Right lobe of liver (tissue), 6 donors: ENCODE measurements at regions not wholly inside any gene's neighbourhood (a gene's known extent, or its start where the extent isn't known, plus 50 kb on each side); places are given as distances from the start of the nearest gene placed in this dataset.

Experiments used
- ATAC-seq, 4 donors: fragments of 200-7000 bp; cut with Tn5 transposase; one replicate each; pipeline ENCODE4 v1.9.1; 2020; ENCODE audit warnings: mild to moderate bottlenecking in 4 of 4, moderate library complexity in 4 of 4
- DNase-seq, 3 donors: peaks; one replicate each; pipeline ENCODE4 v3.0.0-alpha.2; 2020
- H3K27ac ChIP-seq, 3 donors: fragments of 200-600 bp; one replicate each; pipeline ENCODE4 v1.8.0; 2022
- H3K27me3 ChIP-seq, 2 donors: fragments of 200-600 bp; one replicate each; pipeline ENCODE4 v1.8.0; 2022
- H3K36me3 ChIP-seq, 4 donors: fragments of 200-600 bp; sonication (generic) in 1 of 4; one replicate each; pipeline versions ENCODE4 v1.5.1 to v1.8.0; 2017 to 2022; ENCODE audit warnings: control low read depth in 1 of 4
- H3K4me1 ChIP-seq, 4 donors: fragments of 200-600 bp; sonication (generic) in 1 of 4; one replicate each; pipeline versions ENCODE4 v1.5.1 to v1.8.0; 2017 to 2022; ENCODE audit warnings: control low read depth in 1 of 4
- H3K4me3 ChIP-seq, 3 donors: fragments of 200-600 bp; one replicate each; pipeline ENCODE4 v1.8.0; 2022
- H3K9me3 ChIP-seq, 4 donors: fragments of 200-600 bp; sonication (generic) in 1 of 4; one replicate each; pipeline versions ENCODE4 v1.5.1 to v1.8.0; 2017 to 2022; ENCODE audit warnings: control low read depth in 1 of 4
- POLR2A ChIP-seq: fragments of 450-650 bp; IDR thresholded peaks from one replicate; pipeline ENCODE4 v1.6.1; 2017; ENCODE audit warnings: antibody characterized with exemption, mild to moderate bottlenecking
- WGBS: methylation state at CpG from one replicate; pipeline ENCODE4 v1.1.6; 2018; ENCODE audit warnings: low coverage, low lambda C conversion rate; ENCODE audit not compliant: insufficient coverage; ENCODE audit errors: missing lambda C conversion rate; 5-methylcytosine and 5-hydroxymethylcytosine counted together
- intact Hi-C, 2 donors: fragments of 100-400 bp; cut with DNase I; formaldehyde crosslinking; loops; one replicate each; pipeline versions ENCODE4 v1.11.2 to v1.14.1; 2022
- TF ChIP-seq, protein P1 (sequence below), 4 donors: fragments of 200-600 bp in 3 of 4; fragments of 450-650 bp in 1 of 4; IDR thresholded peaks; one replicate each; pipeline versions ENCODE4 v1.5.1 to v1.8.0; 2016 to 2022; ENCODE audit warnings: antibody characterized with exemption in 4 of 4, mild to moderate bottlenecking in 2 of 4
- donor health status: DM: no; HTN: yes; CAD: no.
- donor health status: DM: no; HTN: no; CAD: no.
- donor health status: DM: no; HTN: no; CAD: no.
- donor health status: DM: no; HTN: yes; CAD: no.
- donor health status: DM: no; HTN: yes; CAD: no.

DNA sequence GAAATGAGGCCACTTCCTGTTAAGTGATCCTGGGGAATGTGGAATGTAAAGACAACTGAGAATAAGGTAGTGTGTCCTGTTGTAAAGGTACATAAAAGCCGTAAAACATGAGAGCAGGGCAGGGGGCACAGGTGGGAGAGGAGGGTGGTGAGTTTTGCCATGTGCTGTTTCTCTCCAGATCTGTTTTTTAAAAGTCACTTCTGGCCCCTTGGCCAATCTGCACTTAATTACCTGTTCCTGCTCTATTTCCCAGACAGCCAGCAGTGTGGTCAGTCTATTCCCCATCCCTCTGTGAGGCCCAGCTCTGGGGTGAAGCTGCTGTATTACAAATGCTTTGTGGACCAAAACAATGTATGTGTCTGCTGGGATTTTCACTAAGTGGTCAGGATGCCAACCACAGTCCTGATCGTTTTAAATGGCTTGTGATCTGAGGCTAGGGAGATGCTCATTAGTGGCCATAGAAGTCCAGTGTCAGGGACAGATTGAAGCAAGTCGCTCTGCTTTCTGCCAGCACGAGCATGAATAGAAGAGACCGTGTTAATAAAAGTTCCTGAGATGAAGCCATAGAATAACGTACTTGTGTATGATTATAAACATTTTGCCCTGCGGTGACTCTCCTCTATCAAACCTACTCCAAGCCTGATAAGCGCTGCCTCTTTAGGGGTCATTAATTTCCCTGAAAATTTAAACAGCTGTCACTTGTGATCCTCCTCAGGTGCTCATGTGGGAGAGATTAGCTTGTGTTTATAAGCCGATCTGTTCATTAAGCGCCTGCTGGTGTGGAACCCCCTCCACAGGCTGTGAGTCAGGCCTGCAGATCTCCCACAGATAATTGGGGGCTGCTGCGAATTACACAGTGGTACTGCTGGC lies 111.8 kb upstream of the CENPW start:
- 78% methylated on average over 10 of the region's 11 CpGs for WGBS
- ATAC-seq: no peak
- Histone ChIP-seq H3K4me3 (no peak overlapping the region), H3K27ac (no peak overlapping the region), H3K9me3 (no peaks in the 10 kb centered on the region), H3K4me1 (no peaks in the 10 kb centered on the region), H3K36me3 (no peaks in the 10 kb centered on the region), H3K27me3 (no peaks in the 10 kb centered on the region)
- intact Hi-C loops: no loop called here
- TF ChIP-seq POLR2A: no peak
- TF ChIP-seq, protein P1, sequence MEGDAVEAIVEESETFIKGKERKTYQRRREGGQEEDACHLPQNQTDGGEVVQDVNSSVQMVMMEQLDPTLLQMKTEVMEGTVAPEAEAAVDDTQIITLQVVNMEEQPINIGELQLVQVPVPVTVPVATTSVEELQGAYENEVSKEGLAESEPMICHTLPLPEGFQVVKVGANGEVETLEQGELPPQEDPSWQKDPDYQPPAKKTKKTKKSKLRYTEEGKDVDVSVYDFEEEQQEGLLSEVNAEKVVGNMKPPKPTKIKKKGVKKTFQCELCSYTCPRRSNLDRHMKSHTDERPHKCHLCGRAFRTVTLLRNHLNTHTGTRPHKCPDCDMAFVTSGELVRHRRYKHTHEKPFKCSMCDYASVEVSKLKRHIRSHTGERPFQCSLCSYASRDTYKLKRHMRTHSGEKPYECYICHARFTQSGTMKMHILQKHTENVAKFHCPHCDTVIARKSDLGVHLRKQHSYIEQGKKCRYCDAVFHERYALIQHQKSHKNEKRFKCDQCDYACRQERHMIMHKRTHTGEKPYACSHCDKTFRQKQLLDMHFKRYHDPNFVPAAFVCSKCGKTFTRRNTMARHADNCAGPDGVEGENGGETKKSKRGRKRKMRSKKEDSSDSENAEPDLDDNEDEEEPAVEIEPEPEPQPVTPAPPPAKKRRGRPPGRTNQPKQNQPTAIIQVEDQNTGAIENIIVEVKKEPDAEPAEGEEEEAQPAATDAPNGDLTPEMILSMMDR (IDR thresholded peaks at IDR 0.05): no peak
- DNase-seq: no peak

DNA sequence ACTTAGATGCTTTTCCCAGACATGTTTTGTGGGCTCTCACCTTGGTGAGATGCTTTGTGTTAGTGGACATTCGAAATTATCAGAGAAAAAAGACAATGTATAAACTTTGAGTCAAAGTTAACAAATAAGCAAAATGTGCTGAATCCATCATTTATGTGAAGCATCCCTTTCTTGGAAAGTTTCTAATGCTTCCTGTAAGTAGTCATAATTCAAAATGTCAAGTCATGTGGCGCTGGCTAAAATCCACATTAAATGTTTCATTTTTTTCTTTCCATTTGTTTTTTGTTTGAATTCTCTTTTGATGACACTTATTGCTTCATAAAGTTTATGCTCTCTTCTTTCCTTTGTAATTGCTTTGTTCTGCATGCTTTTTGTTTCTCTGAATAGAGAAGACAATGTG lies 107.2 kb upstream of the CENPW start:
- no peak overlapping the region for H3K4me3 ChIP-seq
- H3K27me3 ChIP-seq: no peaks in the 10 kb centered on the region
- no peak overlapping the region for H3K27ac ChIP-seq
- H3K36me3 ChIP-seq: no peaks in the 10 kb centered on the region
- no peak for TF ChIP-seq POLR2A
- TF ChIP-seq, protein P1 (IDR thresholded peaks at IDR 0.05): no peak
- DNase-seq (no peak), ATAC-seq (no peak)
- H3K4me1 ChIP-seq: no peaks in the 10 kb centered on the region
- intact Hi-C loops: no loop called here
- no peaks in the 10 kb centered on the region for H3K9me3 ChIP-seq
- 53% methylated on average over 2 of the region's 2 CpGs for WGBS

DNA sequence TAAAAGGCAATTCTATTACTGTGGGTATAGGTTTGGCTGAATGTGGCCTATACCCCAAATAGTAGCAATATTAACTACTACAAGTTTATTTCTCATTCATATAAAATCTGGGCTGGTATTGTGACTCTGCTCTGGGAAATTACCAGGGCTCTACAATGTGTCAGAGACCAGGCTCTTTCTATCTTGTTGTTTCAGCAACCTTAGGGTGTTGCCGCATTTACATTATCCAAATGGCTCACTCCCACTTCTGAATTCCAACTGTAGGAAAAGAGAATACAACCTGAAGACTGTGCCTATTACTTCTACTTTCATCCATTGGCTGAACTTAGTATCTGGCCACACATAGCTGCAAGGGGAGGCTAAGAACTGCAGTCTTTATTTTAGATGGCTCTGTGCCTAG lies 106.7 kb upstream of the CENPW start:
- WGBS: 89% methylated on average over 1 of the region's 1 CpG
- Histone ChIP-seq H3K36me3 (no peaks in the 10 kb centered on the region), H3K9me3 (no peaks in the 10 kb centered on the region), H3K4me3 (no peak overlapping the region), H3K4me1 (no peaks in the 10 kb centered on the region), H3K27me3 (no peaks in the 10 kb centered on the region), H3K27ac (no peak overlapping the region)
- DNase-seq (no peak), ATAC-seq (no peak)
- TF ChIP-seq, protein P1 (IDR thresholded peaks at IDR 0.05): no peak
- TF ChIP-seq POLR2A: no peak
- intact Hi-C loops: no loop called here

DNA sequence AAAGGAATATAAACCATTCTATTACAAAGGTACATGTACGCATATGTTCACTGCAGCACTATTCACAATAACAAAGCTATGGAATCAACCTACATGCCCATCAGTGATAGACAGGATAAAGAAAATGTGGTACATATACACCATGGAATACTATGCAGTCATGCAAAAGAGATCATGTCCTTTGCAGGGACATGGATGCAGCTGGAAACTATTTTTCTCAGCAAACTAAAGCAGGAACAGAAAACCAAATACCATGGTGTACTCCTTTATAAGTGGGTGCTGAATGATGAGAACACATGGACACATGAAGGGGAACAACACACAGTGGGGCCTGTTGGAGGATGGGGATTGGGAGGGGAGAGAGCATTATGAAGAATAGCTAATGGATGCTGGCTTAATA lies 104.6 kb upstream of the CENPW start:
- TF ChIP-seq, protein P1 (IDR thresholded peaks at IDR 0.05): no peak
- TF ChIP-seq POLR2A: no peak
- intact Hi-C loops: no loop called here
- WGBS: 100% methylated on average over 1 of the region's 1 CpG
- Histone ChIP-seq H3K4me3 (no peak overlapping the region), H3K36me3 (no peaks in the 10 kb centered on the region), H3K27me3 (no peaks in the 10 kb centered on the region), H3K9me3 (no peaks in the 10 kb centered on the region), H3K27ac (no peak overlapping the region), H3K4me1 (no peaks in the 10 kb centered on the region)
- DNase-seq (no peak), ATAC-seq (no peak)
